H1 (cell line): ENCODE measurements at regions not wholly inside any gene's neighbourhood (a gene's known extent, or its start where the extent isn't known, plus 50 kb on each side); places are given as distances from the start of the nearest gene placed in this dataset.

ENCODE experiments used
- CTCF ChIA-PET: fragments of 300-600 bp; sonication (Branson Sonifier 250); formaldehyde crosslinking; loops from one replicate; lab custom pipeline; 2021; ENCODE audit not compliant: partially characterized antibody; lab: Charles Lee
- POLR2A ChIA-PET: fragments of 300-600 bp; sonication (Branson Sonifier 250); formaldehyde crosslinking; loops from one replicate; lab custom pipeline; 2021; ENCODE audit warnings: inconsistent platforms; ENCODE audit not compliant: partially characterized antibody; lab: Charles Lee
- DNase-seq, 2 experiments: peaks; one replicate each; pipeline versions ENCODE4 v3.0.0 to v3.0.0-alpha.2; 2010 to 2022; ENCODE audit warnings: low spot score in 2 of 2, low read depth in 1 of 2, mixed read lengths in 1 of 2
- FAIRE-seq: peaks from 2 replicates; lab custom pipeline; 2011; peaks lifted over from hg19 to GRCh38; lab: Jason Lieb, UNC
- H2AFZ ChIP-seq: 2 replicates; pipeline ENCODE4 v1.8.1; 2012; ENCODE audit warnings: low read length, inconsistent platforms
- H2AK5ac ChIP-seq: 2 replicates; pipeline ENCODE4 v1.6.1; 2013; ENCODE audit warnings: low read depth, low read length
- H2BK120ac ChIP-seq: replicated peaks from 2 replicates; pipeline ENCODE3; 2013; ENCODE audit warnings: low read depth, low read length, inconsistent platforms
- H2BK12ac ChIP-seq: 2 replicates; pipeline ENCODE4 v1.6.1; 2013; ENCODE audit warnings: low read depth, low read length
- H2BK15ac ChIP-seq: 2 replicates; pipeline ENCODE4 v1.6.1; 2013; ENCODE audit warnings: low read length
- H2BK20ac ChIP-seq: 2 replicates; pipeline ENCODE4 v1.6.1; 2013; ENCODE audit warnings: low read length
- H2BK5ac ChIP-seq: 2 replicates; pipeline ENCODE4 v1.6.1; 2013; ENCODE audit warnings: low read depth, low read length
- H3K14ac ChIP-seq: 2 replicates; pipeline ENCODE4 v1.6.1; 2013; ENCODE audit warnings: inconsistent platforms; ENCODE audit not compliant: insufficient read length
- H3K18ac ChIP-seq: 2 replicates; pipeline ENCODE4 v1.6.1; 2013; ENCODE audit warnings: low read length; ENCODE audit errors: extremely low read depth
- H3K23ac ChIP-seq: 2 replicates; pipeline ENCODE4 v1.6.1; 2013; ENCODE audit warnings: inconsistent platforms; ENCODE audit not compliant: insufficient read length
- H3K23me2 ChIP-seq: 2 replicates; pipeline ENCODE4 v1.6.1; 2013; ENCODE audit warnings: low read depth, low read length
- H3K27ac ChIP-seq: 2 replicates; pipeline ENCODE4 v1.6.1; 2011; ENCODE audit warnings: low read depth, low read length, inconsistent platforms
- H3K27me3 ChIP-seq, 4 experiments: replicated peaks in 1 of 4; 1 replicate in 1 of 4; 2 replicates in 3 of 4; pipeline versions ENCODE4 v1.6.1 to v1.8.1; 2011 to 2013; ENCODE audit warnings: low read length in 3 of 4, mild to moderate bottlenecking in 3 of 4, inconsistent platforms in 2 of 4, mixed read lengths in 2 of 4, moderate library complexity in 1 of 4; ENCODE audit not compliant: control insufficient read depth in 3 of 4, insufficient read depth in 3 of 4; ENCODE audit errors: extremely low read depth in 1 of 4
- H3K36me3 ChIP-seq, 4 experiments: 2 replicates each; pipeline versions ENCODE4 v1.6.1 to v1.8.1; 2011 to 2013; ENCODE audit warnings: mild to moderate bottlenecking in 4 of 4, low read length in 3 of 4, moderate library complexity in 2 of 4, control low read depth in 1 of 4, inconsistent platforms in 1 of 4; ENCODE audit not compliant: insufficient read depth in 4 of 4, control insufficient read depth in 2 of 4
- H3K4ac ChIP-seq: replicated peaks from 2 replicates; pipeline ENCODE3; 2013; ENCODE audit warnings: low read length, low read depth, mixed read lengths, inconsistent platforms; ENCODE audit not compliant: insufficient read length
- H3K4me1 ChIP-seq, 4 experiments: replicated peaks in 1 of 4; 1 replicate in 1 of 4; 2 replicates in 3 of 4; pipeline versions ENCODE4 v1.6.1 to v1.8.1; 2011 to 2013; ENCODE audit warnings: low read length in 3 of 4, inconsistent platforms in 2 of 4, mixed read lengths in 1 of 4; ENCODE audit not compliant: insufficient read depth in 4 of 4, control insufficient read depth in 3 of 4
- H3K4me2 ChIP-seq, 2 experiments: 2 replicates each; pipeline versions ENCODE4 v1.6.1 to v1.8.1; 2011 to 2013; ENCODE audit warnings: low read depth in 2 of 2, low read length in 2 of 2, control low read depth in 1 of 2, inconsistent platforms in 1 of 2, mild to moderate bottlenecking in 1 of 2; ENCODE audit not compliant: insufficient read depth in 1 of 2
- H3K4me3 ChIP-seq, 4 experiments: fragments of 200-600, 300-600 bp in 1 of 4; sonication (generic), shearing (Covaris generic), sonication (Bioruptor Twin) in 1 of 4; 2 replicates each; pipeline versions ENCODE4 v1.5.1 to v1.8.1; 2011 to 2016; ENCODE audit warnings: low read length in 4 of 4, low read depth in 3 of 4, control low read depth in 2 of 4, inconsistent platforms in 2 of 4, mild to moderate bottlenecking in 2 of 4, mixed read lengths in 1 of 4, moderate library complexity in 1 of 4; ENCODE audit not compliant: insufficient read depth in 2 of 4; ENCODE audit errors: extremely low read depth in 1 of 4
- H3K56ac ChIP-seq: replicated peaks from 2 replicates; pipeline ENCODE3; 2013; ENCODE audit warnings: low read depth, mild to moderate bottlenecking, mixed read lengths, low read length, inconsistent platforms; ENCODE audit not compliant: insufficient read length
- H3K79me1 ChIP-seq: 2 replicates; pipeline ENCODE4 v1.6.1; 2013; ENCODE audit warnings: low read depth, low read length, control low read depth
- H3K79me2 ChIP-seq, 2 experiments: 2 replicates each; pipeline versions ENCODE4 v1.6.1 to v1.8.1; 2012 to 2013; ENCODE audit warnings: low read length in 2 of 2, mild to moderate bottlenecking in 2 of 2, inconsistent platforms in 1 of 2; ENCODE audit not compliant: insufficient read depth in 2 of 2, control insufficient read depth in 1 of 2
- H3K9ac ChIP-seq, 4 experiments: replicated peaks in 1 of 4; 1 replicate in 1 of 4; 2 replicates in 3 of 4; pipeline versions ENCODE4 v1.6.1 to v1.8.1; 2011 to 2013; ENCODE audit warnings: low read depth in 3 of 4, low read length in 3 of 4, control low read depth in 2 of 4, mild to moderate bottlenecking in 2 of 4, moderate library complexity in 2 of 4, inconsistent platforms in 1 of 4; ENCODE audit errors: extremely low read depth in 1 of 4
- H3K9me3 ChIP-seq, 2 experiments: 2 replicates each; pipeline versions ENCODE4 v1.6.1 to v1.8.1; 2012 to 2013; ENCODE audit warnings: mild to moderate bottlenecking in 2 of 2, moderate library complexity in 2 of 2, control low read depth in 1 of 2, inconsistent platforms in 1 of 2, low read depth in 1 of 2, low read length in 1 of 2, mixed read lengths in 1 of 2; ENCODE audit not compliant: insufficient read depth in 2 of 2
- H4K20me1 ChIP-seq, 2 experiments: replicated peaks in 1 of 2; 2 replicates each; pipeline versions ENCODE3 to v1.8.1; 2011 to 2013; ENCODE audit warnings: inconsistent platforms in 2 of 2, low read length in 2 of 2, mild to moderate bottlenecking in 1 of 2; ENCODE audit not compliant: insufficient read depth in 2 of 2, control insufficient read depth in 1 of 2
- H4K5ac ChIP-seq: 2 replicates; pipeline ENCODE4 v1.6.1; 2013; ENCODE audit warnings: low read length, low read depth, mixed read lengths, inconsistent platforms; ENCODE audit not compliant: insufficient read length
- H4K8ac ChIP-seq: 2 replicates; pipeline ENCODE4 v1.8.0; 2013; ENCODE audit warnings: mild to moderate bottlenecking, moderate library complexity, low read length, inconsistent platforms; ENCODE audit not compliant: insufficient read depth; ENCODE audit errors: extremely low read depth
- H4K91ac ChIP-seq: replicated peaks from 2 replicates; pipeline ENCODE3; 2013; ENCODE audit warnings: low read length, mixed read lengths, inconsistent platforms; ENCODE audit not compliant: insufficient read length
- ASH2L ChIP-seq: fragments of 200-600, 300-600 bp; sonication (generic); IDR thresholded peaks from one replicate; pipeline ENCODE4 v1.7.1; 2017; ENCODE audit warnings: low read length
- MAFK ChIP-seq: IDR thresholded peaks from 2 replicates; pipeline ENCODE4 v1.6.1; 2012; ENCODE audit warnings: low read depth, mild to moderate bottlenecking, improper control_type of control experiment, low read length
- NRF1 ChIP-seq: IDR thresholded peaks from 2 replicates; pipeline ENCODE4 v1.6.1; 2011; ENCODE audit warnings: mild to moderate bottlenecking, low read depth, low read length, improper control_type of control experiment
- SIN3A ChIP-seq, 2 experiments: IDR thresholded peaks in 1 of 2; conservative IDR thresholded peaks in 1 of 2; 2 replicates each; pipeline ENCODE4 v1.6.1; 2011 to 2012; ENCODE audit warnings: low read length in 2 of 2, improper control_type of control experiment in 1 of 2, low read depth in 1 of 2, mild to moderate bottlenecking in 1 of 2
- YY1 ChIP-seq: IDR thresholded peaks from 2 replicates; pipeline ENCODE4 v1.6.1; 2011; ENCODE audit warnings: low read depth, mild to moderate bottlenecking, low read length
- whole genome bisulfite sequencing, 2 experiments: shearing (Covaris generic) in 1 of 2; methylation state at CpG; one replicate each; pipeline versions ENCODE4 v1.1.6 to v1.1.7; 2013 to 2015; ENCODE audit warnings: low lambda C conversion rate in 2 of 2, mixed read lengths in 2 of 2, inconsistent platforms in 1 of 2, low coverage in 1 of 2, missing lambda C conversion rate in 1 of 2; ENCODE audit not compliant: insufficient replicate concordance in 2 of 2, insufficient coverage in 1 of 2, insufficient read length in 1 of 2; ENCODE audit errors: extremely low coverage in 1 of 2, missing lambda C conversion rate in 1 of 2; 5-methylcytosine and 5-hydroxymethylcytosine counted together

DNA sequence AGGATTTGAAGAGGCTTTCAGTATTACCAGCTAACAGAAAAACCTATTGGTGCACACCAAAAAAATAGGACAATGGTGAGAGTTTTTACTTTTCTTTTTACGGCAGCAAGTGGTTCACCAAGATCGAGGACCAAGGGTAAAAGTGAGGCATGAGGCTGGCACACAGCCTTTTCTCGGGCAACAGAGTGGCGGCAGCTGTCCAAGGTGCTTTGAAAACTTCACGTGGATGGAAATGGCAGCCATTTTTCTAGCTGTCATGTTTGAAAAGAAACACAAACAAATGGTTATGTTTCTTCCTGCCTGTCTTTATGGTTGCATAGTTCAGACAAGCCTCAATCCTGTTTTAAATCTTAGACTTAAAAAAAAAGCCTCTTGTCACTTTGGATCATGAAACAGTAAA, 812.5 kb upstream of the CHAC2 start:
- no peak overlapping the region for H3K56ac ChIP-seq

More for the DNA sequence above, 812.5 kb upstream of the CHAC2 start:
- ChIA-PET CTCF (interaction anchor here (0.7 to 1.7 kb wide), 2 partner anchors 325 to 561 kb away, joined by 3 read pairs; no protein-coding TSS in a partner anchor), POLR2A (no interaction called here)
- Histone ChIP-seq H3K23ac (no peak overlapping the region), H3K4me3 (no peak overlapping the region), H3K27ac (no peak overlapping the region), H3K4me2 (no peak overlapping the region), H3K14ac (no peak overlapping the region), H2BK12ac (no peak overlapping the region), H3K18ac (no peak overlapping the region), H3K9ac (no peak overlapping the region), H4K20me1 (no peaks in the 10 kb centered on the region), H2AFZ (no peak overlapping the region), H3K4ac (no peak overlapping the region), H3K4me1 (no peaks in the 10 kb centered on the region), H3K79me2 (no peaks in the 10 kb centered on the region), H2BK120ac (no peak overlapping the region), H4K8ac (no peak overlapping the region), H3K9me3 (no peaks in the 10 kb centered on the region), H2BK5ac (no peak overlapping the region), H4K91ac (no peak overlapping the region), H4K5ac (no peak overlapping the region), H2BK20ac (no peak overlapping the region), H3K23me2 (no peaks in the 10 kb centered on the region), H2BK15ac (no peak overlapping the region), H2AK5ac (no peak overlapping the region), H3K79me1 (no peaks in the 10 kb centered on the region), H3K27me3 (no peaks in the 10 kb centered on the region), H3K36me3 (no peaks in the 10 kb centered on the region)
- 96% methylated on average over 5 of the region's 5 CpGs; no CpG with 5 or more reads in 1 of the 2 experiments for WGBS, 2 experiments
- FAIRE-seq (no peak), DNase-seq (no peak)
- TF ChIP-seq MAFK (no peak), NRF1 (no peak), YY1 (0 out of 2 replicates have a peak, but pooled peaks have one; percentile 38), SIN3A (conservative IDR thresholded peaks at IDR 0.05 in 1 of 2, IDR thresholded peaks at IDR 0.05 in 1 of 2; ENCODE audit: low read depth in 1 of 2, low read length in 2 of 2) (no peak), ASH2L (no peak)
